Glutamatergic neuron (in vitro differentiated cells): ENCODE measurements at regions not wholly inside any gene's neighbourhood (a gene's known extent, or its start where the extent isn't known, plus 50 kb on each side); places are given as distances from the start of the nearest gene placed in this dataset.

ENCODE experiments used
- DNase-seq: peaks from one replicate; pipeline ENCODE4 v3.0.0; 2022
- H3K27ac Mint-ChIP-seq: one replicate; pipeline ENCODE4 v1.8.0; 2020; ENCODE audit warnings: mild to moderate bottlenecking, mixed read lengths, inconsistent platforms; ENCODE audit not compliant: unreplicated experiment
- H3K27me3 Mint-ChIP-seq: one replicate; pipeline ENCODE4 v1.8.0; 2020; ENCODE audit warnings: mild to moderate bottlenecking, moderate library complexity, mixed read lengths, inconsistent platforms; ENCODE audit not compliant: unreplicated experiment
- H3K36me3 Mint-ChIP-seq: one replicate; pipeline ENCODE4 v1.8.0; 2020; ENCODE audit warnings: mild to moderate bottlenecking, mixed read lengths, inconsistent platforms; ENCODE audit not compliant: unreplicated experiment
- H3K4me1 Mint-ChIP-seq: one replicate; pipeline ENCODE4 v1.8.0; 2020; ENCODE audit warnings: mild to moderate bottlenecking, low read depth, mixed read lengths, inconsistent platforms; ENCODE audit not compliant: unreplicated experiment
- H3K4me3 Mint-ChIP-seq: one replicate; pipeline ENCODE4 v1.8.0; 2020; ENCODE audit warnings: mild to moderate bottlenecking, mixed read lengths, inconsistent platforms; ENCODE audit not compliant: unreplicated experiment
- H3K9me3 Mint-ChIP-seq: one replicate; pipeline ENCODE4 v1.8.0; 2020; ENCODE audit warnings: mild to moderate bottlenecking, moderate library complexity, mixed read lengths, inconsistent platforms; ENCODE audit not compliant: unreplicated experiment
- CTCF ChIP-seq: fragments of 200-600 bp; sonication (generic); IDR thresholded peaks from one replicate; pipeline ENCODE4 v1.5.0; 2021; ENCODE audit not compliant: partially characterized antibody, unreplicated experiment

- H3K4me1 Mint-ChIP-seq = peaks cover 2% of the 10 kb centered on the region
- no peaks in the 10 kb centered on the region for H3K27me3 Mint-ChIP-seq
- no peaks in the 10 kb centered on the region for H3K9me3 Mint-ChIP-seq
- no peaks in the 10 kb centered on the region for H3K36me3 Mint-ChIP-seq
- no peak for TF ChIP-seq CTCF
- H3K27ac Mint-ChIP-seq = no peak overlapping the region
- no peak for DNase-seq
- H3K4me3 Mint-ChIP-seq = no peak overlapping the region
Measured at GRCh38 chr12:91617818-91618217, 435.2 kb upstream of the DCN start.

DNA sequence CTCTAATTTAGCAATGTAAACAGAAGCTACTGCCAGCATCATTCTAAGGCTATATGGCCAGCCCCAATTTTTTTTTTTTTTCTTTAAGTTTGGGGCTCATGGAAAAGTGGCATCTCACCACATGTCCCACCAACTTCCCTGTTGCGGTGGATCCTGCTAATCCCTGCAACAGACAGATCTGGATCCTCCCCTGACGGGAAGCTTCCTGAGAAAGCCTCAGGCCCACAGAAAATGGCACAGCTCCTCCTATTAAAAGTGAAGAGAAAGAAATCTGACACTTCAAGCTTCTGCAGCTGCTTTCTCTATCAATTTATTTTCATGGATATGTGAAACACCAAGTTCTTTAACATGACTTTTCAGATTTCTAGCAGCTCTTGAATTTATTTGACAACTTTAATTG is 433.8 kb upstream of the DCN start:
- TF ChIP-seq CTCF = no peak
- H3K4me1 Mint-ChIP-seq = peaks cover 2% of the 10 kb centered on the region
- no peak overlapping the region for H3K4me3 Mint-ChIP-seq
- no peaks in the 10 kb centered on the region for H3K9me3 Mint-ChIP-seq
- H3K27ac Mint-ChIP-seq = no peak overlapping the region
- no peaks in the 10 kb centered on the region for H3K36me3 Mint-ChIP-seq
- no peaks in the 10 kb centered on the region for H3K27me3 Mint-ChIP-seq
- no peak for DNase-seq

DNA sequence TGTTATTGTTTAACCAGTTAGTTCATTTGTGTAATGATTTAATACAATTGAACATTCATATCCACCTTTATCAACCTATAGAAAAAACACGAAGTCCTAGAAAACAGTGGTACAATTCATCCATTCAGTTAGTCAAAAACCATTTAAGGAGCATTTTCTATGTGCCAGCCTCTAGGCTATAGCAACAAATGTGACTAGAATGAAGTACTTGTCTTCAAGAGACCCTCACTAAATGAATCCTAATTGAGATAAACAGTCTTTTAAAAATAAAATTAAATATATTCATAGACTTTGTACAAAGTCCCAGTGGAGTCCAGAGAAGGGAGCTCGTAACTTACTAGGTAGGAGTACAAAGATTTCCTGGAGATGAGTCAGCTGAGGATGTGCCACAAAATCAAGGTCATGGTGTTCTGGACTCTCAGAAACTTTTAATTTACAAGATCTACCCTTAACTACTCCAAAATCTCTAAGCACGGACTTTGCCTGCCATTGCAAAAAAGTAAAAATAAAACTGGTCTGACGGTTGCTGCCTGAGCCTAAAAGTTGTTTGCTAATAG is 430.7 kb upstream of the DCN start:
- no peaks in the 10 kb centered on the region for H3K9me3 Mint-ChIP-seq
- H3K4me3 Mint-ChIP-seq = no peak overlapping the region
- DNase-seq = no peak
- H3K27me3 Mint-ChIP-seq = no peaks in the 10 kb centered on the region
- no peak overlapping the region for H3K27ac Mint-ChIP-seq
- no peaks in the 10 kb centered on the region for H3K36me3 Mint-ChIP-seq
- H3K4me1 Mint-ChIP-seq = no peaks in the 10 kb centered on the region
- TF ChIP-seq CTCF = no peak

DNA sequence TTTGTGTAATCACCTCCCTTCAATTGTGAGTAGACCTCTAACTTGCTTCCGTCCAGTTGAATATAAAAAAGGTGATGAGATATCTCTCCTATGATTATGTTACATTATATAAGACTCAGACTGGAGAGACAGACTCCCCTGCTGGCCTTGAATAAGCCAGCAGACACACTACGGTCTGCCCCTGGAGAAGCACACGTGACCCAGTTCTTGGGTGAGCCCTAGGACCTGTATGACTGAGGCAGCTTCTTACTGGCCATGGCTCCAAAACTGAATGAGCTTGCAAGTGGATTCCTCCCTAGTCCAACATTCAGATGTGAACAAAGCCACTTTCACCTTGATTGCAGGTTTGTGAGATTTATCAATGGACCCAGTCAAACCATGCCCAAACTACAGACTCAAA is 427.9 kb upstream of the DCN start:
- DNase-seq = no peak
- Mint-ChIP-seq H3K27ac (no peak overlapping the region), H3K4me1 (no peaks in the 10 kb centered on the region), H3K27me3 (no peaks in the 10 kb centered on the region), H3K9me3 (no peaks in the 10 kb centered on the region), H3K4me3 (no peak overlapping the region), H3K36me3 (no peaks in the 10 kb centered on the region)
- no peak for TF ChIP-seq CTCF

- no peak overlapping the region for H3K27ac Mint-ChIP-seq
- TF ChIP-seq CTCF = no peak
- no peaks in the 10 kb centered on the region for H3K4me1 Mint-ChIP-seq
- H3K36me3 Mint-ChIP-seq = no peaks in the 10 kb centered on the region
- H3K27me3 Mint-ChIP-seq = no peaks in the 10 kb centered on the region
- no peaks in the 10 kb centered on the region for H3K9me3 Mint-ChIP-seq
- H3K4me3 Mint-ChIP-seq = no peak overlapping the region
- DNase-seq = no peak
Measured at GRCh38 chr12:91609283-91609682, 426.7 kb upstream of the DCN start.
